ENCODE measurements at regions not wholly inside any gene's neighbourhood (a gene's known extent, or its start where the extent isn't known, plus 50 kb on each side); places are given as distances from the start of the nearest gene placed in this dataset.

DNA sequence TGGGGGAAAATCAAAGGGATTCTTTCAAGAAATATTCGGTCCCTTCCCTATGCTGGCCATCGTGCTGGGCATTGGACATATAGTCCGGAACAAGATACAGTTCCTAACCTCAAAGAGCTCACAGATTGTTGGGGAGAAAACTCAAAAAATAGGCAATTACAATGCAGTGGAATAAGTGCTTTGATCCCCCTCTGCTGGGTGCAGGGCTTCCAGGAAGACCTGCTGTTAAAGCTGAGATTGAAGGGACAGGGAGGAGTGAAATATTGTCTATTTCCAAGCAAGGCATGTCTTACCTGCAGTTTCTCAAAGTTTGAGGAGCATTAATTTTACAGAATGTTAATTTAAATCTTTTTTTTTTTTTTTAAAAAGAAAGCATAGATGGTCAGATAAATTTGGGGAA, 75.1 kb upstream of the SESN3 start:
- TF ChIP-seq, protein P1, sequence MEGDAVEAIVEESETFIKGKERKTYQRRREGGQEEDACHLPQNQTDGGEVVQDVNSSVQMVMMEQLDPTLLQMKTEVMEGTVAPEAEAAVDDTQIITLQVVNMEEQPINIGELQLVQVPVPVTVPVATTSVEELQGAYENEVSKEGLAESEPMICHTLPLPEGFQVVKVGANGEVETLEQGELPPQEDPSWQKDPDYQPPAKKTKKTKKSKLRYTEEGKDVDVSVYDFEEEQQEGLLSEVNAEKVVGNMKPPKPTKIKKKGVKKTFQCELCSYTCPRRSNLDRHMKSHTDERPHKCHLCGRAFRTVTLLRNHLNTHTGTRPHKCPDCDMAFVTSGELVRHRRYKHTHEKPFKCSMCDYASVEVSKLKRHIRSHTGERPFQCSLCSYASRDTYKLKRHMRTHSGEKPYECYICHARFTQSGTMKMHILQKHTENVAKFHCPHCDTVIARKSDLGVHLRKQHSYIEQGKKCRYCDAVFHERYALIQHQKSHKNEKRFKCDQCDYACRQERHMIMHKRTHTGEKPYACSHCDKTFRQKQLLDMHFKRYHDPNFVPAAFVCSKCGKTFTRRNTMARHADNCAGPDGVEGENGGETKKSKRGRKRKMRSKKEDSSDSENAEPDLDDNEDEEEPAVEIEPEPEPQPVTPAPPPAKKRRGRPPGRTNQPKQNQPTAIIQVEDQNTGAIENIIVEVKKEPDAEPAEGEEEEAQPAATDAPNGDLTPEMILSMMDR (IDR thresholded peaks at IDR 0.05 in 8 of 11, conservative IDR thresholded peaks at IDR 0.05 in 3 of 11): no peak
- TF ChIP-seq POLR2A (IDR thresholded peaks at IDR 0.05) (no peak), POLR2AphosphoS5 (IDR thresholded peaks at IDR 0.05) (no peak)

All from spleen (tissue), 7 donors.